Skeletal muscle cell (primary cell): ENCODE measurements at regions not wholly inside any gene's neighbourhood (a gene's known extent, or its start where the extent isn't known, plus 50 kb on each side); places are given as distances from the start of the nearest gene placed in this dataset.
"Not testable (repeated sequence)": the region's sequence is repeated elsewhere in the genome, so short reads cannot be mapped to it uniquely, and the experiment has no call there.

ENCODE experiments used
- DNase-seq: peaks from one replicate; pipeline ENCODE4 v3.0.0-alpha.2; 2010; ENCODE audit warnings: low read depth
- H3K4me3 ChIP-seq: 2 replicates; pipeline ENCODE4 v1.5.1; 2011; ENCODE audit warnings: low read depth, mild to moderate bottlenecking, control low read depth, low read length, moderate library complexity

DNA sequence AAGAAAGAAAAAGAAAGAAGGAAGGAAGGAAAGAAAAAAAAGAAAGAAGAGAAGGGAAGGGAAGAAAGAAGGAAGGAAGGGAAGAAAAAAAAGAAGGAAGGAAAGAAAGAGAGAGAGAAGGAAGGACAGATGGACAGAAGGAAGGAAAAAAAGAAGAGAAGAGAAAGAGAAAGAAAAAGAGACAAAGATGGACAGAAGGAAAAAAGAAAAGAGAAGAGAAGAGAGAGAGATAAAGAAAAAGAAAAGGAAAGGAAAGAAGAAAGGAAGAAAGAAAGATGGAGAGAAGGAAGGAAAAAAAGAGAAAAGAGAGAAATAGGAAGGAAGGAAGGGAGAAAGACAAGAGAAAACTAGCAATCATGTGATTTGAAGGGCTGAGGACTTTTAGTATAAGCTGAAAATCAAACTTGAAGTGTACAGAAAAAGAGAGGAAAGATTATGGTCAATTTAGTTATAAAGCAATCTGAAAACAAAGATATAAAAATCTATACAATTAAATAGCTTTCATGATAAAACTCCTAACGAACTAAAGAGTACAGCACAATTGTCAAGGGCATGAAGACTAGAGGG is 115.3 kb downstream of the LTN1 start:
- H3K4me3 ChIP-seq, result no peak overlapping the region
- no peak for DNase-seq

- no peak overlapping the region for H3K4me3 ChIP-seq
- DNase-seq, result no peak
Measured at GRCh38 chr21:28875078-28875477, 117.6 kb downstream of the LTN1 start.

GRCh38 chr21:28872218-28872617 is 120.5 kb downstream of the LTN1 start:
- no peak overlapping the region for H3K4me3 ChIP-seq
- no peak for DNase-seq

GRCh38 chr21:28871388-28872010 is 121.2 kb downstream of the LTN1 start:
- H3K4me3 ChIP-seq, result no peak overlapping the region
- DNase-seq, result no peak

DNA sequence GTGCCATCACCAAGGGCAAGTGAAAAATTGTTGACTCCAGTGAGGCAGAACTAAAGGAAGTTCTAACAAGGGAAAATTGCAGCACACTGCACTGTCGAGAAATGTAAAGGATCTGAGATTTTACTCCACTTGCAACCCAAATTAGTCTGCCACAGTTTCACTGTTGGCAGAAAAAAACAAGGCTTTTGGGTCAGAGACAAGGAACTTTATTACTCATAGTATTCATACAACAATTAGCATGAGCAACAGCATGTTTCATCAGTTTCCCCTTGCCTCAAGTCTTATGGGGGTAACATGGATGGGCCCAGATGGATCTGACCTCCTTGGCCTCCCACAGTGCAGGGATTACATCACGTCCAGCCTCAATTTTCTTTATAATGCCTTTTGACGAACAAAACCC is 125.3 kb downstream of the LTN1 start:
- DNase-seq, result no peak

GRCh38 chr21:28865488-28866186 is 127.0 kb downstream of the LTN1 start:
- no peak overlapping the region for H3K4me3 ChIP-seq
- DNase-seq, result no peak

More for the DNA sequence above, 125.3 kb downstream of the LTN1 start:
- no peak overlapping the region for H3K4me3 ChIP-seq

- DNase-seq, result no peak
- H3K4me3 ChIP-seq, result no peak overlapping the region
Measured at GRCh38 chr21:28858424-28858823, 134.3 kb downstream of the LTN1 start.

DNA sequence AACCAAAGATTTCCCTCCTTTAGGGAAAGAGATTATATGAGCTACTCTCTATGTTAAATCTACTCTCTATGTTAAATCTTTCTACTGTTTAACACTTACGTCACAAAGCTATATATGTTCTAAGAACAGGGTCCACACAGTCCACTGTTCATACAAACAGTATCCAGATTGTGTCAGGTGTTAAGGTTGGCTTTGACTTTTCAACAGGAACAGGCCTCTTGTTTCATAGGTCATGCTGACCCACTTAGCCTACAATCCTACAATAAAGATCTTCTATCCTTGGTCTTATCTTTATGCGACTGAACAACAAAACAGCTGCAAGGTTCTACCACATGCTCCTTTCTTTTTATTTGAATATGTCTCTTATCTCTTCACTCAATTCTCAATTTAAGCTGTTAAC is 134.9 kb downstream of the LTN1 start:
- DNase-seq, result no peak
- H3K4me3 ChIP-seq, result no peak overlapping the region

GRCh38 chr21:28856588-28857250 is 136.0 kb downstream of the LTN1 start:
- H3K4me3 ChIP-seq, result no peak overlapping the region
- DNase-seq, result no peak

- H3K4me3 ChIP-seq, result no peak overlapping the region
- no peak for DNase-seq
Measured at GRCh38 chr21:28852706-28853105, 140.0 kb downstream of the LTN1 start.

GRCh38 chr21:28851645-28852044 is 141.0 kb downstream of the LTN1 start:
- H3K4me3 ChIP-seq, result no peak overlapping the region
- DNase-seq, result no peak

DNA sequence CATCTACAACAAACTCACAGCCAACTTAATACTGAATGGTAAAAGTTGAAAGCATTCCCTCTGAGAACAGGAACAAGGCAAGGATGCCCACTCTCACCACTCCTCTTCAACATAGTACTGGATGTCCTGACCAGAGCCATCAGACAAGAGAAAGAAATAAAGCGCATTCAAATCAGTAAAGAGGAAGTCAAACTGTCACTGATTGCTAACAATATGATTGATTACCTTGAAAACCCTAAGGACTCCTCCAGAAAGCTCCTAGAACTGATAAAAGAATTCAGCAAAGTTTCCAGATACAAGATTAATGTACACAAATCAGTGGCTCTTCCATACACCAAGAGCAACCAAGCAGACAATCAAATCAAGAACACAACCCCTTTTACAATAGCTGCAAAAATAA is 153.4 kb downstream of the LTN1 start:
- not testable (repeated sequence) for DNase-seq, H3K4me3 ChIP-seq

DNA sequence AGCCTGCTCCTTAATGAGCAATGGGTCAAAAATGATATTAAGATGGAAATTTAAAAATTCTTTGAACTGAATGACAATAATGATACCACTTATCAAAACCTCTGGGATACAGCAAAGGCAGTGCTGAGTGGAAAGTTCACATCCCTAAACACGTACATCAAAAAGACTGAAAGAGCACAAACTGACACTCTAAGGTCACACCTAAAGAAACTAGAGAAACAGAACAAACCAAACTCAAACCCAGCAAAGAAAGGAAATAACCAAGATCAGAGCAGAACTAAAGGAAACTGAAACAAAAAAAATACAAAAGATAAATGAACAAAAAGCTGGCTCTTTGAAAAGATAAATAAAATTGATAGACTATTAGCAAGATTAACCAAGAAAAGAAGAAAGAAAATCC is 155.3 kb downstream of the LTN1 start:
- DNase-seq, H3K4me3 ChIP-seq: not testable (repeated sequence)

DNA sequence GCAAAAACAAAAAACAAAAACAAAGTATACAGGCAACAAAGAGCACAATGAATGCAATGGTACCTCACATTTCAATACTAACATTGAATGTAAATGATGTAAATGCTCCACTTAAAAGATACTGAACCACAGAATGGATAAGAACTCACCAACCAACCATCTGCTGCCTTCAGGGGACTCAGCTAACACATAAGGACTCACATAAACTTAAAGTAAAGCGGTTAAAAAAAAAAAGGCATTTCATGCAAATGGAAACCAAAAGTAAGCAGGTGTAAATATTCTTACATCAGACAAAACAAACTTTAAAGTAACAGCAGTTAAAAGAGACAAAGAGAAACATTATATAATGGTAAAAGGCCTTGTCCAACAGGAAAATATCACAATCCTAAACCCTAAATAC is 156.1 kb downstream of the LTN1 start:
- H3K4me3 ChIP-seq, DNase-seq: not testable (repeated sequence)

GRCh38 chr21:28834335-28835238 is 158.1 kb downstream of the LTN1 start:
- H3K4me3 ChIP-seq, result no peak overlapping the region
- DNase-seq, result no peak

GRCh38 chr21:28833609-28834008 is 159.1 kb downstream of the LTN1 start:
- H3K4me3 ChIP-seq, result no peak overlapping the region
- no peak for DNase-seq

- no peak for DNase-seq
- H3K4me3 ChIP-seq, result no peak overlapping the region
Measured at GRCh38 chr21:28833182-28833581, 159.5 kb downstream of the LTN1 start.

- DNase-seq, result no peak
- no peak overlapping the region for H3K4me3 ChIP-seq
Measured at GRCh38 chr21:28832715-28833061, 160.0 kb downstream of the LTN1 start.

DNA sequence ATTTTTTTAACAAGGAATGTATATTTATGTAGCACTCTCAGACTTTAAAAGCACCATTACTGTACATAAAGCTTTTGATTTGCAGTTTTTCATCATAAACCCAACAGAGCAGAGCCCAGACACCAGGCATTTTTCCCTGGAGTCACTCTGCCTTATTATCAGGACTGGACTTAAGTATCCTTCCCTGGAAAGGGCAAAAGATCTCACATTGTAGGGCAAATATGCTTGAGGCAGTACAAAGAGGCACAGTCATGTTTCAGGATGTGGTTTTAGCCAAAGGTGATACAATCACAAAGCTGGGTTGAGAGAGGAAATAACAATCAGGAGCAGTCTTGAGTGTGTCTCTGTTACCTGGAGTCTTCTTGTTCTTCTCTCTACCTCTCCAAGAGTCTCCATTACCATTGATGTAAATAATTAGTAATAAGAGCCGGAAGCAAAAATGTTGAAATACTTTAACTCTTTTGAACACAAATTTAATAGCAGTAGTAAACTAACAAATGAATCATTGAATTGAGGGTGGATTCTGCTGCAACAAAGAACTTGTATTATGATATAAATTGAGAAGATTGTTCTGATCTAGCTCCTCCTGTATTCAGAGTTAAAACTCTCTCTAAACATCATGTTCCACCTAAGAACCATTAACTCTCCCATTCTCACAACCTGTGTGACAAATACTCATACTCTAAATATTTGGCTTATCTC is 160.5 kb downstream of the LTN1 start:
- no peak overlapping the region for H3K4me3 ChIP-seq
- no peak for DNase-seq
